NCI-H2196 (cell line): ENCODE measurements at regions not wholly inside any gene's neighbourhood (a gene's known extent, or its start where the extent isn't known, plus 50 kb on each side); places are given as distances from the start of the nearest gene placed in this dataset.
A peak's percentile ranks its signal among the peaks of the same experiment; 100 is the strongest.
"Not testable (repeated sequence)": the region's sequence is repeated elsewhere in the genome, so short reads cannot be mapped to it uniquely, and the experiment has no call there.

Source experiments
- DNase-seq: peaks from one replicate; lab custom pipeline; 2025; ENCODE audit not compliant: unreplicated experiment; lab: John Stamatoyannopoulos, UW

GRCh38 chr7:67608806-67609205 lies 612.2 kb downstream of the TYW1 start:
- DNase-seq, result no peak

- no peak for DNase-seq
Observed at GRCh38 chr7:67610897-67611296, 614.3 kb downstream of the TYW1 start.

- no peak for DNase-seq
Observed at GRCh38 chr7:67614843-67615242, 618.2 kb downstream of the TYW1 start.

GRCh38 chr7:67616517-67616916 lies 619.9 kb downstream of the TYW1 start:
- DNase-seq, result no peak

- DNase-seq, result no peak
Observed at GRCh38 chr7:67618556-67619162, 622.0 kb downstream of the TYW1 start.

GRCh38 chr7:67619175-67619574 lies 622.5 kb downstream of the TYW1 start:
- DNase-seq, result peak; percentile 68

GRCh38 chr7:67620216-67620933 lies 623.7 kb downstream of the TYW1 start:
- DNase-seq, result no peak

- DNase-seq, result no peak
Observed at GRCh38 chr7:67621704-67622103, 625.1 kb downstream of the TYW1 start.

GRCh38 chr7:67625257-67625737 lies 628.7 kb downstream of the TYW1 start:
- DNase-seq, result peak; percentile 77

- no peak for DNase-seq
Observed at GRCh38 chr7:67631476-67631875, 634.8 kb downstream of the TYW1 start.

- no peak for DNase-seq
Observed at GRCh38 chr7:67635271-67635670, 638.6 kb downstream of the TYW1 start.

GRCh38 chr7:67636348-67637022 lies 639.9 kb downstream of the TYW1 start:
- DNase-seq, result no peak

GRCh38 chr7:67637023-67637358 lies 640.4 kb downstream of the TYW1 start:
- DNase-seq, result peak; percentile 26

GRCh38 chr7:67642542-67642941 lies 645.9 kb downstream of the TYW1 start:
- DNase-seq, result not testable (repeated sequence)

GRCh38 chr7:67644151-67644550 lies 647.5 kb downstream of the TYW1 start:
- no peak for DNase-seq

- no peak for DNase-seq
Observed at GRCh38 chr7:67652937-67653336, 656.3 kb downstream of the TYW1 start.

GRCh38 chr7:67653856-67654454 lies 657.3 kb downstream of the TYW1 start:
- no peak for DNase-seq

GRCh38 chr7:67654642-67655041 lies 658.0 kb downstream of the TYW1 start:
- no peak for DNase-seq

- no peak for DNase-seq
Observed at GRCh38 chr7:67655168-67655567, 658.5 kb downstream of the TYW1 start.

- DNase-seq, result no peak
Observed at GRCh38 chr7:67659091-67659490, 662.5 kb downstream of the TYW1 start.

GRCh38 chr7:67662804-67663203 lies 666.2 kb downstream of the TYW1 start:
- DNase-seq, result no peak

GRCh38 chr7:67663644-67664043 lies 667.0 kb downstream of the TYW1 start:
- DNase-seq, result no peak
